ENCODE measurements at regions not wholly inside any gene's neighbourhood (a gene's known extent, or its start where the extent isn't known, plus 50 kb on each side); places are given as distances from the start of the nearest gene placed in this dataset.

DNA sequence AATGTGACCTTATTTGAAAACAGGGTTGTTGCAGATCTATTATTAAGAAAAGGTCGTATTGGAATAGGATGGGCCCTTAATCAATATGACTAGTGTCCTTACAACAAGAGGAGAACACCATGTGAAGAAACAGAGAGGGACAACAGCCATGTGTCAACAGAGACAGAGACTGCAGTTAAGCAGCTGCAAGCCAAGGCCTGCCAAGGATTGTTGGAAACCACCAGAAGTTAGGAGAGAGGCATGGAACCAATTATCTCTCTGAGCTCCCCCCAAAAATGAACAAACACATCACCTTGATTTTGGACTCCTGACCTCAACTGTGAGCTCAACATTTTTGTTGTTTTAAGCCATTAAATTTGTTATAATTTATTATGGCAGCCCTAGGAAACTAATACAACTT is 214.6 kb upstream of the PRKD1 start:
- Histone ChIP-seq H3K9me3 (ENCODE audit: control insufficient read depth, low read depth, low read length) (no peaks in the 10 kb centered on the region), H3K79me1 (ENCODE audit: insufficient read depth, low read depth, low read length, poor library complexity, severe bottlenecking) (no peaks in the 10 kb centered on the region), H3K9ac (ENCODE audit: extremely low read depth, insufficient read length, low read length) (no peak overlapping the region), H4K8ac (replicated peaks; ENCODE audit: insufficient read length, low read depth, low read length) (no peak overlapping the region), H4K91ac (ENCODE audit: insufficient read length, low read depth, low read length) (no peak overlapping the region), H3K14ac (ENCODE audit: insufficient read depth, low read length) (no peak overlapping the region), H3K23me2 (ENCODE audit: insufficient read length, low read depth, low read length, poor library complexity, severe bottlenecking) (no peaks in the 10 kb centered on the region), H4K20me1 (ENCODE audit: control insufficient read depth, insufficient read depth, insufficient read length) (no peaks in the 10 kb centered on the region), H3K79me2 (ENCODE audit: insufficient read depth, low read length) (no peaks in the 10 kb centered on the region), H3K23ac (ENCODE audit: insufficient read length, low read depth, low read length) (no peak overlapping the region), H2AFZ (ENCODE audit: low read length) (no peak overlapping the region), H3K18ac (ENCODE audit: insufficient read length, low read depth, low read length) (no peak overlapping the region), H2BK15ac (ENCODE audit: low read depth, low read length) (no peak overlapping the region), H2AK5ac (ENCODE audit: insufficient read length, low read length) (no peak overlapping the region), H3K4me1 (ENCODE audit: insufficient read depth, low read length) (no peaks in the 10 kb centered on the region), H2BK20ac (ENCODE audit: low read depth, low read length, poor library complexity, severe bottlenecking) (no peak overlapping the region), H2BK120ac (ENCODE audit: low read depth, low read length, poor library complexity, severe bottlenecking) (no peak overlapping the region), H3K4me2 (ENCODE audit: insufficient read depth, insufficient read length, low read length) (no peak overlapping the region), H3K4ac (ENCODE audit: low read depth, low read length) (no peak overlapping the region), H2BK12ac (ENCODE audit: insufficient read length, low read depth, low read length) (no peak overlapping the region), H3K56ac (ENCODE audit: insufficient read length, low read depth, low read length) (no peak overlapping the region), H2BK5ac (ENCODE audit: insufficient read length, low read length) (no peak overlapping the region), H3K27me3 (ENCODE audit: insufficient read depth, low read length) (no peaks in the 10 kb centered on the region), H3K27ac (ENCODE audit: insufficient read length, low read depth, low read length) (no peak overlapping the region), H4K5ac (ENCODE audit: insufficient read length, low read depth, low read length) (no peak overlapping the region), H3T11ph (ENCODE audit: low read length) (no peak overlapping the region)
- Mint-ChIP-seq H3K9me3 (peaks cover 20 to 22% of the 10 kb centered on the region in 2 experiments), H3K27ac (no peak overlapping the region), H3K4me1 (no peaks in the 10 kb centered on the region), H3K36me3 (ENCODE audit: insufficient read depth in 1 of 3, low read depth in 3 of 3) (peaks cover 0 to 21% (median 4%) of the 10 kb centered on the region in 3 experiments; a peak in 3 of 7 replicates), H3K4me3 (no peak overlapping the region), H3K27me3 (ENCODE audit: low read depth) (peaks cover 1% of the 10 kb centered on the region; the same call in 1 of the 2 replicates)
- TF ChIP-seq, protein P1, sequence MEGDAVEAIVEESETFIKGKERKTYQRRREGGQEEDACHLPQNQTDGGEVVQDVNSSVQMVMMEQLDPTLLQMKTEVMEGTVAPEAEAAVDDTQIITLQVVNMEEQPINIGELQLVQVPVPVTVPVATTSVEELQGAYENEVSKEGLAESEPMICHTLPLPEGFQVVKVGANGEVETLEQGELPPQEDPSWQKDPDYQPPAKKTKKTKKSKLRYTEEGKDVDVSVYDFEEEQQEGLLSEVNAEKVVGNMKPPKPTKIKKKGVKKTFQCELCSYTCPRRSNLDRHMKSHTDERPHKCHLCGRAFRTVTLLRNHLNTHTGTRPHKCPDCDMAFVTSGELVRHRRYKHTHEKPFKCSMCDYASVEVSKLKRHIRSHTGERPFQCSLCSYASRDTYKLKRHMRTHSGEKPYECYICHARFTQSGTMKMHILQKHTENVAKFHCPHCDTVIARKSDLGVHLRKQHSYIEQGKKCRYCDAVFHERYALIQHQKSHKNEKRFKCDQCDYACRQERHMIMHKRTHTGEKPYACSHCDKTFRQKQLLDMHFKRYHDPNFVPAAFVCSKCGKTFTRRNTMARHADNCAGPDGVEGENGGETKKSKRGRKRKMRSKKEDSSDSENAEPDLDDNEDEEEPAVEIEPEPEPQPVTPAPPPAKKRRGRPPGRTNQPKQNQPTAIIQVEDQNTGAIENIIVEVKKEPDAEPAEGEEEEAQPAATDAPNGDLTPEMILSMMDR (conservative IDR thresholded peaks at IDR 0.05) = no peak
- DNase-seq = no peak
- no CpG with 5 or more reads among the region's 1 CpG for WGBS (ENCODE audit: extremely low coverage, insufficient read length, low lambda C conversion rate)

Data from H9 (cell line).